ENCODE measurements at regions not wholly inside any gene's neighbourhood (a gene's known extent, or its start where the extent isn't known, plus 50 kb on each side); places are given as distances from the start of the nearest gene placed in this dataset.

DNA sequence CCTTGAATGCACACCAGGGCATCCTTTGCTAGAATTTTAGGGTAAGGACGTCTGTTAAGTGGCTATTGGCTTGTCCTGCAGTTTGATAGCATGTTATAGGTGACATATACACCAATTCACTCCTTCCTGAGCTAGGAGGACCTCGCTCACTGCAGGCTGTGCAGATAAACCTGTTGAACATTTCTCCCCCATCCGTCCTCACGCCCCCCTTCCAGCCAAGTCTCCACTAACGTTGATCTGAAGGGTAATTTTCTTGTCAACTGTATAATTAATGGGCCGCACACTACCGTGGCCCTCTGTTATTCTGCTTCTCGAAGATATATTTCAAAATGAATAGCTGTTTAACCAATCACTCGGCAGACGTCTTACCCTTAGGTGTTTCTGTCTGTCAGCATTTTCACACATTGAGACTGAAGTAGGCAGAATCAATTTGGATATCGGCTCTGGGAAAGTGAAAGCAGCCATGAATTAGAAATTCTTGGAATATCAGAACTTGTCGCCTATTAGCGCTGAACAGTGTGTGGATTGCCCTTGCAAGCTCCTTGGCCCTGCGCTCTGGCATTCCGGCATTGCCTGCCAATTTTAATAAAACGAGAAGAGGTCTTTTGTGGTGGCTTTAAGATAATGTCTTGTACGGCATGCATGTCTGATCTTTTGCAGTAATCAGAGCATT, 905.3 kb downstream of the TYW1 start (continued):
- TF ChIP-seq, protein P1, sequence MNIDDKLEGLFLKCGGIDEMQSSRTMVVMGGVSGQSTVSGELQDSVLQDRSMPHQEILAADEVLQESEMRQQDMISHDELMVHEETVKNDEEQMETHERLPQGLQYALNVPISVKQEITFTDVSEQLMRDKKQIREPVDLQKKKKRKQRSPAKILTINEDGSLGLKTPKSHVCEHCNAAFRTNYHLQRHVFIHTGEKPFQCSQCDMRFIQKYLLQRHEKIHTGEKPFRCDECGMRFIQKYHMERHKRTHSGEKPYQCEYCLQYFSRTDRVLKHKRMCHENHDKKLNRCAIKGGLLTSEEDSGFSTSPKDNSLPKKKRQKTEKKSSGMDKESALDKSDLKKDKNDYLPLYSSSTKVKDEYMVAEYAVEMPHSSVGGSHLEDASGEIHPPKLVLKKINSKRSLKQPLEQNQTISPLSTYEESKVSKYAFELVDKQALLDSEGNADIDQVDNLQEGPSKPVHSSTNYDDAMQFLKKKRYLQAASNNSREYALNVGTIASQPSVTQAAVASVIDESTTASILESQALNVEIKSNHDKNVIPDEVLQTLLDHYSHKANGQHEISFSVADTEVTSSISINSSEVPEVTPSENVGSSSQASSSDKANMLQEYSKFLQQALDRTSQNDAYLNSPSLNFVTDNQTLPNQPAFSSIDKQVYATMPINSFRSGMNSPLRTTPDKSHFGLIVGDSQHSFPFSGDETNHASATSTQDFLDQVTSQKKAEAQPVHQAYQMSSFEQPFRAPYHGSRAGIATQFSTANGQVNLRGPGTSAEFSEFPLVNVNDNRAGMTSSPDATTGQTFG (tag by site-specific recombination; IDR thresholded peaks at IDR 0.05; ENCODE audit: borderline replicate concordance), result no peak
- no peak for TF ChIP-seq ZBTB17 (tag by site-specific recombination; IDR thresholded peaks at IDR 0.05)
- no peak for TF ChIP-seq ZNF654 (tag by site-specific recombination; IDR thresholded peaks at IDR 0.05; ENCODE audit: low read depth)
- no peak for TF ChIP-seq ZNF37A (tag by site-specific recombination; IDR thresholded peaks at IDR 0.05)
- TF ChIP-seq ZBTB8A (tag by site-specific recombination; IDR thresholded peaks at IDR 0.05), result no peak
- TF ChIP-seq, protein P2, sequence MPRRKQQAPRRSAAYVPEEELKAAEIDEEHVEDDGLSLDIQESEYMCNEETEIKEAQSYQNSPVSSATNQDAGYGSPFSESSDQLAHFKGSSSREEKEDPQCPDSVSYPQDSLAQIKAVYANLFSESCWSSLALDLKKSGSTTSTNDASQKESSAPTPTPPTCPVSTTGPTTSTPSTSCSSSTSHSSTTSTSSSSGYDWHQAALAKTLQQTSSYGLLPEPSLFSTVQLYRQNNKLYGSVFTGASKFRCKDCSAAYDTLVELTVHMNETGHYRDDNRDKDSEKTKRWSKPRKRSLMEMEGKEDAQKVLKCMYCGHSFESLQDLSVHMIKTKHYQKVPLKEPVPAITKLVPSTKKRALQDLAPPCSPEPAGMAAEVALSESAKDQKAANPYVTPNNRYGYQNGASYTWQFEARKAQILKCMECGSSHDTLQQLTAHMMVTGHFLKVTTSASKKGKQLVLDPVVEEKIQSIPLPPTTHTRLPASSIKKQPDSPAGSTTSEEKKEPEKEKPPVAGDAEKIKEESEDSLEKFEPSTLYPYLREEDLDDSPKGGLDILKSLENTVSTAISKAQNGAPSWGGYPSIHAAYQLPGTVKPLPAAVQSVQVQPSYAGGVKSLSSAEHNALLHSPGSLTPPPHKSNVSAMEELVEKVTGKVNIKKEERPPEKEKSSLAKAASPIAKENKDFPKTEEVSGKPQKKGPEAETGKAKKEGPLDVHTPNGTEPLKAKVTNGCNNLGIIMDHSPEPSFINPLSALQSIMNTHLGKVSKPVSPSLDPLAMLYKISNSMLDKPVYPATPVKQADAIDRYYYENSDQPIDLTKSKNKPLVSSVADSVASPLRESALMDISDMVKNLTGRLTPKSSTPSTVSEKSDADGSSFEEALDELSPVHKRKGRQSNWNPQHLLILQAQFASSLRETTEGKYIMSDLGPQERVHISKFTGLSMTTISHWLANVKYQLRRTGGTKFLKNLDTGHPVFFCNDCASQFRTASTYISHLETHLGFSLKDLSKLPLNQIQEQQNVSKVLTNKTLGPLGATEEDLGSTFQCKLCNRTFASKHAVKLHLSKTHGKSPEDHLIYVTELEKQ (tag by site-specific recombination; IDR thresholded peaks at IDR 0.05; ENCODE audit: borderline replicate concordance), result no peak
- TF ChIP-seq ZNF10 (tag by site-specific recombination; IDR thresholded peaks at IDR 0.05), result no peak
- TF ChIP-seq, protein P3, sequence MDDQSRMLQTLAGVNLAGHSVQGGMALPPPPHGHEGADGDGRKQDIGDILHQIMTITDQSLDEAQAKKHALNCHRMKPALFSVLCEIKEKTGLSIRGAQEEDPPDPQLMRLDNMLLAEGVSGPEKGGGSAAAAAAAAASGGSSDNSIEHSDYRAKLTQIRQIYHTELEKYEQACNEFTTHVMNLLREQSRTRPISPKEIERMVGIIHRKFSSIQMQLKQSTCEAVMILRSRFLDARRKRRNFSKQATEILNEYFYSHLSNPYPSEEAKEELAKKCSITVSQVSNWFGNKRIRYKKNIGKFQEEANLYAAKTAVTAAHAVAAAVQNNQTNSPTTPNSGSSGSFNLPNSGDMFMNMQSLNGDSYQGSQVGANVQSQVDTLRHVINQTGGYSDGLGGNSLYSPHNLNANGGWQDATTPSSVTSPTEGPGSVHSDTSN (CRISPR knock-in tag; IDR thresholded peaks at IDR 0.05), result no peak
- TF ChIP-seq ZFHX2 (tag by site-specific recombination; conservative IDR thresholded peaks at IDR 0.05), result no peak
- TF ChIP-seq, protein P4, sequence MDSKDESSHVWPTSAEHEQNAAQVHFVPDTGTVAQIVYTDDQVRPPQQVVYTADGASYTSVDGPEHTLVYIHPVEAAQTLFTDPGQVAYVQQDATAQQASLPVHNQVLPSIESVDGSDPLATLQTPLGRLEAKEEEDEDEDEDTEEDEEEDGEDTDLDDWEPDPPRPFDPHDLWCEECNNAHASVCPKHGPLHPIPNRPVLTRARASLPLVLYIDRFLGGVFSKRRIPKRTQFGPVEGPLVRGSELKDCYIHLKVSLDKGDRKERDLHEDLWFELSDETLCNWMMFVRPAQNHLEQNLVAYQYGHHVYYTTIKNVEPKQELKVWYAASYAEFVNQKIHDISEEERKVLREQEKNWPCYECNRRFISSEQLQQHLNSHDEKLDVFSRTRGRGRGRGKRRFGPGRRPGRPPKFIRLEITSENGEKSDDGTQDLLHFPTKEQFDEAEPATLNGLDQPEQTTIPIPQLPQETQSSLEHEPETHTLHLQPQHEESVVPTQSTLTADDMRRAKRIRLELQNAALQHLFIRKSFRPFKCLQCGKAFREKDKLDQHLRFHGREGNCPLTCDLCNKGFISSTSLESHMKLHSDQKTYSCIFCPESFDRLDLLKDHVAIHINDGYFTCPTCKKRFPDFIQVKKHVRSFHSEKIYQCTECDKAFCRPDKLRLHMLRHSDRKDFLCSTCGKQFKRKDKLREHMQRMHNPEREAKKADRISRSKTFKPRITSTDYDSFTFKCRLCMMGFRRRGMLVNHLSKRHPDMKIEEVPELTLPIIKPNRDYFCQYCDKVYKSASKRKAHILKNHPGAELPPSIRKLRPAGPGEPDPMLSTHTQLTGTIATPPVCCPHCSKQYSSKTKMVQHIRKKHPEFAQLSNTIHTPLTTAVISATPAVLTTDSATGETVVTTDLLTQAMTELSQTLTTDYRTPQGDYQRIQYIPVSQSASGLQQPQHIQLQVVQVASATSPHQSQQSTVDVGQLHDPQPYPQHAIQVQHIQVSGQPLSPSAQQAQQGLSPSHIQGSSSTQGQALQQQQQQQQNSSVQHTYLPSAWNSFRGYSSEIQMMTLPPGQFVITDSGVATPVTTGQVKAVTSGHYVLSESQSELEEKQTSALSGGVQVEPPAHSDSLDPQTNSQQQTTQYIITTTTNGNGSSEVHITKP (tag by site-specific recombination; IDR thresholded peaks at IDR 0.05), result no peak
- TF ChIP-seq, protein P5, sequence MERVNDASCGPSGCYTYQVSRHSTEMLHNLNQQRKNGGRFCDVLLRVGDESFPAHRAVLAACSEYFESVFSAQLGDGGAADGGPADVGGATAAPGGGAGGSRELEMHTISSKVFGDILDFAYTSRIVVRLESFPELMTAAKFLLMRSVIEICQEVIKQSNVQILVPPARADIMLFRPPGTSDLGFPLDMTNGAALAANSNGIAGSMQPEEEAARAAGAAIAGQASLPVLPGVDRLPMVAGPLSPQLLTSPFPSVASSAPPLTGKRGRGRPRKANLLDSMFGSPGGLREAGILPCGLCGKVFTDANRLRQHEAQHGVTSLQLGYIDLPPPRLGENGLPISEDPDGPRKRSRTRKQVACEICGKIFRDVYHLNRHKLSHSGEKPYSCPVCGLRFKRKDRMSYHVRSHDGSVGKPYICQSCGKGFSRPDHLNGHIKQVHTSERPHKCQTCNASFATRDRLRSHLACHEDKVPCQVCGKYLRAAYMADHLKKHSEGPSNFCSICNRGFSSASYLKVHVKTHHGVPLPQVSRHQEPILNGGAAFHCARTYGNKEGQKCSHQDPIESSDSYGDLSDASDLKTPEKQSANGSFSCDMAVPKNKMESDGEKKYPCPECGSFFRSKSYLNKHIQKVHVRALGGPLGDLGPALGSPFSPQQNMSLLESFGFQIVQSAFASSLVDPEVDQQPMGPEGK (tag by site-specific recombination; IDR thresholded peaks at IDR 0.05), result no peak
- TF ChIP-seq ZNF24 (tag by site-specific recombination; IDR thresholded peaks at IDR 0.05), result no peak
- no peak for TF ChIP-seq ZNF776 (tag by site-specific recombination; IDR thresholded peaks at IDR 0.05; ENCODE audit: borderline replicate concordance)

Measured in HEK293 (cell line).